NCI-H2171 (cell line): ENCODE measurements at regions not wholly inside any gene's neighbourhood (a gene's known extent, or its start where the extent isn't known, plus 50 kb on each side); places are given as distances from the start of the nearest gene placed in this dataset.

Experiments used
- DNase-seq: peaks from one replicate; lab custom pipeline; 2025; lab: John Stamatoyannopoulos, UW

DNA sequence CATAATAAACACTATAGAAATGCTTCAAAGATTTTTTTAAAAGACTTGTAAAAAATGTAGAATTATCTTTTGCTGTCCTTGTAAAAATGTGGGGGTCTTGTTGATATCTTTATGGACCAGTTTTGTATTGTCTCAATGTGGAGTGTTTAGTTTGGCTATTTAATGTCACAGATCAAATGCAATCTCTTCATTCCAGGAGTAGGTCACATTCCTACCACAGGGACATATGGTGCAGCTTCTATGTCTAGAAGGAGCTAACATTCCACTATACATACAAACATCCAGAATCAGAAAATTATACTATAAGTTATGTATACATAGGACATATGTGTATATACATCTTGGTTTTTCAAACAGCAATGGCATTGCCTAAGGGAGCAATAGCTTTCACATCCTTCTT is 345.7 kb downstream of the BMP4 start:
- no peak for DNase-seq

GRCh38 chr14:53609009-53609408 is 347.6 kb downstream of the BMP4 start:
- no peak for DNase-seq

DNA sequence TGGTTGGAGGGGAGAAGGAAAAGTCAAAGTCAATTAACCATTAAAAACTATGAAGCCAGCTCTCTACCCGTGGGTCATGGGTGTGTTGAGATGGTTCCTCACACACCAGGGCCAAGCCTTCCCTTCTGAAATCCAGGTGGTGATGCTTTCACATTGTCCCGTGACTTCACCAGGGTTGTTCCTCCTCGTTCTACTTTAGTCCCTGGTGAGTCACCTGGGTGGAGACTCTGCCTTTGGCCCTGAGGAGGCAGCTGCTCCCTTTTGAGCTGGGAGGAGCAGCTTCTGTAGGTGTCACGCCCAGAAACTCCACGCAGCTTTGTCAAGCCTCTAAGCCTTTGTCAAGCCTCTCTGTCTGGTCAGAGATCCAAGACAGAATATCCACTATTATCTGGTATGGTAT is 348.3 kb downstream of the BMP4 start:
- no peak for DNase-seq

GRCh38 chr14:53606203-53606602 is 350.4 kb downstream of the BMP4 start:
- no peak for DNase-seq

GRCh38 chr14:53605562-53605961 is 351.1 kb downstream of the BMP4 start:
- DNase-seq = no peak

DNA sequence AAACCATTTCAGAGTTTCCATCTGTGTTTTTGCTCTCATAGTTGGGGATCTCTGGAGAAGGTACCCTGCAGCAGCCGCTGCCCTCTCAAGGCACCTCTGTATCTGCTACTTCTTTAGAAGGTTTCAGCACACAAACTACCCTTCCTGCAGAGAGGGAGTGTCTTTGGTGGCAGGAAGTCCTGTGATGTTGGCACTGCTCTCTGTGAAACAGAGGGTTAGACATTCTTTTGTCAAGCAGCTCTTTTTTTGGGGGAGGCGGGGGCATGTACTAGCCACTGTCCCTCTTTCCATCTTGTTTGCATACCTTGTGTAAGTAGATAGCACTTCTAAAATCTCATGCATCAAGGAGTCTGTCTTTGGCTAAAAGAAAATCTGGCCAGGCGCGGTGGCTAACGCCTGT is 352.6 kb downstream of the BMP4 start:
- no peak for DNase-seq

DNA sequence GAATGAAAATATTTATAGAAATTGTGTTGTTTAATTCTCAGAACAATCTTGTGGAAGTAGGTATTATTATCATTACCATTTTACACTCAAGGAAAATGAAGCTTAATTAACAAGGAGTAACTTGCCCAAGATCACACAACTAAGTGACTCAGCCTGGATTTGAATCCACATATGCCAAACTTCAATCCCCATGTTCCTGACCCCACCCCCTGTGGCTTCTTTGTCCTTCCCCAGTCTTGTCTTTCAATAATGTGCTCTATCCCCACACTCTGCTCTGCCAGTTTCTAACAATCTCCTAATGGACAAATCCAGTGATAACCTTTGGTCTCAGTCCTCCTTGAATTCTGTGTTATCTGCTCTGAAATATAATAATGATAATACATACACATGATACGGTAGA is 355.2 kb downstream of the BMP4 start:
- DNase-seq = no peak

DNA sequence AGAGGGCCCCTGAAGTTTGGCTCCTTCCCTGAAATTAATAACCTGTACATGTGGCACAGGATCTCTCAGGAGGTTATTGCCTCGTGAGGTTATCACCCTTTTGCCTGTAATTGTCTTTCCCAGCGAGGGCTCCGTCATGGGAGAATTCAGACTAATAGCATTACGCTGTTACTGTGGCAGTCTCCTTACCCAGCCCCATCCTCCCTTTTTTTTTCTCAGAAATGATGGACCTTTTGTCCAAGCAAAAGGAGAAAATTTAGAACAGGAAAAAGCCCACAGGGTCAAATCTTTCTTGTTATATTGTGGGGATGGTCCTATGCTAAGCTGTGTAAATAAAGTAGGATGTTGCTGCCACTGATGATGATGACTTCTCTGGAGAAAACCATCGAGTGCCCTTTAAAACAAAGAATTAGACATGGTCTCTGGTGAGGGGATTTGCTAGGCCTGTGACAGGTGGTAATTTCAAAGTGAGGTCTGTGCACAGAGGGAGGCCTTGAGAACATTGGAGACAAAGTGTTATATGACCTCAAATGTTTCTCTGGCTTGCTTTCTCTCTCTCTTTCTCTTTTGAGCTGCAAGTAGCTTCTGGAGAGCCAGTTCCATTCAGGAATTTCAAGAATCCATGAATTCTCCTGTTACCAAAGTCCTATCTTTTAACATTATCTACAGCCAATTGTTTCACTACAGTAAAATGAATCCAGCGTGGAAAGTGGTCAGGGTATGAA is 357.2 kb downstream of the BMP4 start:
- DNase-seq = no peak

- DNase-seq = no peak
Measured at GRCh38 chr14:53596853-53597525, 359.6 kb downstream of the BMP4 start.

DNA sequence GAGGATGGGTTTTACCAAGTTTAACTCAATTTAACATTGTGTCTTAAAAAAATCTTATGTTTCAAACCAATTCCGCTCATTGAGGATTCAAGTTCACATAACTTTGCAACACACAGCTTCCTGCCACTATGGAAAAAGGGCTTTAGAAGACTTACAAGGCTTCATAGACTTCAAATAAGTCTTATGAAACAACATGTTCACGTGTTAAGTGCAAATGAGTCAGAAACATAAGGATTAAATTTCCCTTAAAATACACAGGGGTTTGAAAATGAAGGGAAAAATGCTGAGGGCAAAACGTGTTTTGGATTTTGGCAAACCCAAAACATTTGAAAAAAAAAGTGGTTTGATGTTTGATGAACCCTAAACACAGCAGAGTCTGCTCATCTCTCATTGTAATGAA is 364.8 kb downstream of the BMP4 start:
- DNase-seq = no peak

- DNase-seq = no peak
Measured at GRCh38 chr14:53581504-53581903, 375.1 kb downstream of the BMP4 start.

DNA sequence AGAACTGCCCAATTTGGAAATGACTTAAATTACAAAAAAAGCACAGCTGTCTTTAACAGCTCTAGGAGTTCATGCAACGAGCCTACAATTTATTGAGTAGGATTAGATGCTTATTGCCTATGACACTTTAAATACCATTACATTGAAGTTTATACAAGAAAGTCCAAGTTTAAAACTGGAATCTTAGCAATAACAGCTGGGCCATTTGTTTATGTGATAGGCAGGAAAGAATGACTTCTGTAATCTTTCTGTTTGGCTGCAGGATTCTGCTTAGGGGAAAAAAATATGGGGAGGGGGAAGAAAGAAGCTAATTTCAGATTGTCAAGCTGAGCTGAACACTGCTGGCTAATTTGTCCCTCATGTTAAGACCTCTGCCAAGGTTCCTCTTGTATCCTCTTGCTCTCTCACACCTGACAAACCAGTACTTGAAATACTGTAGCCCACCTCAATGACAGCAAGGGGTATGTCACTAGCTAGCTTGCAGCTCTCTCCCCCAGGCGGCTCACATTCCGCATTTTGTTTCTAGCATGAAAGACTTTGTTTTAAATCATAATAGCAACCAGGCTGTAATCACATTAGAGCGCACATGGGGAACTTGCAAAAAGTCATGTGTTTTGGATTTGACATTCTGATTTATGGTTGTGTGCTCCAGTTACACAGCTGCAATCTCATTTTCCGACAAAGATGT is 384.8 kb downstream of the BMP4 start:
- DNase-seq = no peak

DNA sequence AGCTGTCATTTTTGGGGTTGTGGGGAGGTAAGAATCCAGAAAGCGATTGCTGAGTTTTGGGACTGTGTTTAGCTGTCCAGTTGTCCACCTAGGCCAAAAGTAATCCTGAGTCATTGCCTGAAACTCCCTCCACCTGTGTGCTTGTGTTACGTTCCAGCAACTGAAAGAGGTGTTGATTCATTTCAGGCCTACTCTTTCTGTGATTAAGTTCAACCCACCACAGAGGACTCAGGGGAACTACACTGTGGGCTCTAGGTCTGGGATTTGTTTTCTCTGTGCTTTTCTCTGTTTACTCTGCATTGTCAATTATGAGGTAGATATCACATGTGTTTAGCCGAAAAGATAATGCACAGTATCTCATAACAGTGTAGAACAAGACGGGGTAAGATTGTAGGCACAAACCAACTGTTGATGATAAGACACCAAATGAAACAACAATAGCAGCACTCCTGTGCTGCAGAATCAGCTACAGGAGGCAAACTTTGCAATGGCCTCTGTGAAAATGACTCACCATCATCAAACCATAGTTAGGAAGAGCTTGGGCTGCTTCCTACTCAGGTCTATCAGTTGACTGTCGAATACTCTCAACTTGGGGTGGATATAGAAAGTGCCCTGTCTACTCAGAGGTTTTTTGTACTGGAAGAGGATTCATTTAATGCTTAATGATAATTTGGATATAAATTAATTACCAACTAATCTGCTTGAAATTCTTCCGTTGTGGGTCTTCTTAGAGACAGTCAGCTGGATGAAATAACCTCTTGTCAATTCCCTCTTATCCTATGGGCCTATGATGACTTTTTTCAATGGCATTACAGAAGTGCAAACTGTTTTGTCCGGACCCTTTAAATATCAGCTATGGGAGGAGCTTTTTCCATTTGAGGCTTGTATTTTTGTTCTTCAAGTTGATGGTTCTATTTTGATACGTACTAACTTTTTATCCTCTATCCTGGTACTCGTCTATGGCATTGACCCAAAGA is 385.9 kb downstream of the BMP4 start:
- no peak for DNase-seq

DNA sequence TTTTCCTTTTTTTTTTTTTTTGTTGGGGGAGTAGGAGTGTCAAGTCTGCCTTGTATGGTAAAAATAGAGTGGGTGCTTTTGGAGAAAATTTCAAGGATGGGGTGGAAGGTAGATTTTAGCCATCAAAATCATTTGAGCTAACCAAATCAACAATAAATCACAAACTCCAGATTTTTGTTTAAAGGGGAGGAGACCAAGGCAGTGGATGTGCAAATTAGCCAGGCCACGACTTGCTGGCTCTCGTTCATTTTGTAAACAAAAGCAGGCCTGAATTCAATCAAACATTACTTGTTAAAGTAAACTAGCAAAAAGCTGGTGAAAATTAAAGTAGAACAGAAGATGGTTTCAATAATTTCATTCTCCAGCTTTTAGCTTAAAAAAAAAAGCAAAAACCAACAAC is 387.2 kb downstream of the BMP4 start:
- DNase-seq = no peak

GRCh38 chr14:53567236-53567780 is 389.3 kb downstream of the BMP4 start:
- no peak for DNase-seq

- DNase-seq = no peak
Measured at GRCh38 chr14:53564870-53565269, 391.8 kb downstream of the BMP4 start.

DNA sequence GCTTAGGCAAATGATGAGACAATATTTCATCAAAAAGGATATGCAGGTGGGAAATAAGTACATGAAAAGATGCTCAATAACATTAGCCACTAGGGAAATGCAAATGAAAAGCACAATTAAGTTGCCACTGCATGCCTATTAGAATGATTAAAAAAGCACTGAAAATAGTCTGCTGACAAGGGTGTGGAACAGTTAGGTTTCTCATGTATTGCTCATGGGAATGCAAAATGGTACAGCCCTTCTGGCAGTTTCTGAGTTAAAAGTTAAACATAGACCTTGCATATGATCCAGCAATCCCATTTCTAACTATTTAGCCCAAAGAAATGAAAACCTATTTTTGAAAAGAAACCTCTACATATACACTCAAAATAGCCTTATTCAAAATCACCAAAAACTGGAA is 393.0 kb downstream of the BMP4 start:
- DNase-seq = no peak

DNA sequence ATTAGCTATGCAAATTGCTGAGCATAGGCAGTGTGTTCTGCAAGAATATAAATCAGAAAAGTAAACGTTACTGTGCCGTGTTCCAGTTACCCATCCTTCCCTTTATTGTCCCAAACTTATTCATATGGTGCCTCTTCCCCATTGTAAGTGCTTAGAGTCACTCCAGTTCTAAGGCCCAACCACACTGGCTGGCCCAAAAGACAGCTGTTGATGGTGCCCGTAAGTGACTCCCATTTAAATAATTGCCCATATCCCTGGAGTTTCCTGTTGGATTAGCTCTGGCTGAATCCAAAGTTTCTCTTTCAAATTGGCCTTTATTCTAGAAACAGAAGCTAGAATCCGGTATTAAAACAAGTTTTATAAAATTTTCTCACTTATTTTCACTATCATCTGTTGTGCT is 400.1 kb upstream of the DDHD1 start:
- DNase-seq = no peak

GRCh38 chr14:53551862-53552261 is 398.7 kb upstream of the DDHD1 start:
- no peak for DNase-seq

- DNase-seq = no peak
Measured at GRCh38 chr14:53550776-53551175, 397.7 kb upstream of the DDHD1 start.

DNA sequence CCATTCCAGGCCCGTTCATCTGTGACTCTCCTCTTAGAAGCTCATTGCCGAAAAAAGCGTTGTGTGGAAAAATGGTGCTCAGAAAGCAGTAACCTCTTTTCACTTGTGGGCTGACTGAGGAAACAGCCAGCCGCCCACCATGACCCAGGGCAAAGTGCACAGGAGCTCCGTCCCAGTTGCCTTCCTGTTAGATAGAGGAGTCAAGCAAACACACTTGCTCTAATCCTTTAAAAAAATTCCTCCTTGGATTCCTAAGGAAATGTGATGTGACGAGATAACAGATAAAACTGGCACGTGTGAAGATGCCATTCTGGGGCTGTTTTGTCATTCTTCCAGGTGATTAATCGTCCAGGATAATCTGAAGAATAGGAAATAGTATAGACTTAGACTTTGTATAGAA is 396.8 kb upstream of the DDHD1 start:
- no peak for DNase-seq

- DNase-seq = no peak
Measured at GRCh38 chr14:53547593-53547992, 394.5 kb upstream of the DDHD1 start.
